Endothelial cell of umbilical vein (primary cell): ENCODE measurements at regions not wholly inside any gene's neighbourhood (a gene's known extent, or its start where the extent isn't known, plus 50 kb on each side); places are given as distances from the start of the nearest gene placed in this dataset.

Experiments
- CTCF ChIP-seq, 2 donors: IDR thresholded peaks; 1 replicate in 1 of 2; 2 replicates in 1 of 2; pipeline ENCODE4 v1.5.1; 2011; ENCODE audit warnings: low read length in 2 of 2, mild to moderate bottlenecking in 2 of 2, moderate library complexity in 2 of 2, control low read depth in 1 of 2, inconsistent platforms in 1 of 2, low read depth in 1 of 2; ENCODE audit not compliant: insufficient read depth in 1 of 2; ENCODE audit errors: extremely low read depth in 1 of 2
- POLR2A ChIP-seq: IDR thresholded peaks from 2 replicates; pipeline ENCODE4 v1.6.1; 2012; ENCODE audit warnings: low read depth, mild to moderate bottlenecking, control low read depth, low read length
- POLR2AphosphoS5 ChIP-seq: IDR thresholded peaks from 2 replicates; pipeline ENCODE4 v1.6.1; 2012; ENCODE audit warnings: low read depth, mild to moderate bottlenecking, control low read depth, low read length, moderate library complexity; ENCODE audit not compliant: insufficient read depth

GRCh38 chr5:58913406-58913990, 330.6 kb downstream of the RAB3C start:
- TF ChIP-seq POLR2A (no peak), CTCF (IDR thresholded peaks at IDR 0.05; ENCODE audit: extremely low read depth in 1 of 2, insufficient read depth in 1 of 2, low read depth in 1 of 2, low read length in 2 of 2) (no peak), POLR2AphosphoS5 (no peak)
